Lower leg skin (tissue), 3 donors: ENCODE measurements at regions not wholly inside any gene's neighbourhood (a gene's known extent, or its start where the extent isn't known, plus 50 kb on each side); places are given as distances from the start of the nearest gene placed in this dataset.

ENCODE experiments used
- POLR2A ChIP-seq, 2 donors: fragments of 450-650 bp; IDR thresholded peaks; one replicate each; pipeline ENCODE4 v1.6.1; 2016 to 2017; ENCODE audit warnings: antibody characterized with exemption in 2 of 2, mild to moderate bottlenecking in 1 of 2, moderate library complexity in 1 of 2
- TF ChIP-seq, protein P1 (sequence below), 3 donors: fragments of 450-650 bp; IDR thresholded peaks; one replicate each; pipeline ENCODE4 v1.5.1; 2016; ENCODE audit warnings: antibody characterized with exemption in 3 of 3, mild to moderate bottlenecking in 3 of 3, moderate library complexity in 2 of 3

DNA sequence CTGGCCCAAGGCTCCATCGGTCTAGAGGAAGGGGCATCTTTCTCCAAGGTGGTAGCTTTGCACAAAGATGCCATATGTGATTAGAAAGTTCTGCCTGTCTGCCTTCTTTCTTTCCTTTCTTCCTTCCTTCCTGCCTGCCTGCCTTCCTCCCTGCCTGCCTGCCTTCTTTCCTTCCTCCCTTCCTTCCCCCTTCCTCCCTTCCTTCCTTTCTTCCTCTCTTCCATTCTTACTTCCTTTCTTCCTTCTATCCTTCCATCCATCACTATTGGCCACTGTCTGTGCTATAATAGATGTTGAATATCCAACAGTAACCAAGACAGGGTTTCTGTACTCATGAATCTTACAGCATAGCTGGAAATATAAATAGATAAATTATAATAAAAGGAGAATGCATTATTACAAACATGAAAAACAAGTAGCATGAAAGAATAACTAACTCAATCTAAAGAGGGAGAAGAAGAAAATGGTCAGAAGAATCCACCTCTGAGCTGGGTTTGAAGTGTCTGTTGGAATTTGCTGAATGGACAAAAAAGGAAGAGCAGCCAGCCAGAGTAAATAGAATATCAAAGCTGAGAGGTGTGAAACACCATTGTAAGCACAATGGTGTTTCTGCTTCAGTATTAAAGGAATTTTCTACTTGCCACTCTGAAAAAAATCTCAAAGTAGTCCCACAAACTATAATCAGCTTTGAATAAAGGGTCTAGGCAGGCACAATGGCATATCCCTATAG, 250.6 kb upstream of the NR5A2 start:
- TF ChIP-seq, protein P1, sequence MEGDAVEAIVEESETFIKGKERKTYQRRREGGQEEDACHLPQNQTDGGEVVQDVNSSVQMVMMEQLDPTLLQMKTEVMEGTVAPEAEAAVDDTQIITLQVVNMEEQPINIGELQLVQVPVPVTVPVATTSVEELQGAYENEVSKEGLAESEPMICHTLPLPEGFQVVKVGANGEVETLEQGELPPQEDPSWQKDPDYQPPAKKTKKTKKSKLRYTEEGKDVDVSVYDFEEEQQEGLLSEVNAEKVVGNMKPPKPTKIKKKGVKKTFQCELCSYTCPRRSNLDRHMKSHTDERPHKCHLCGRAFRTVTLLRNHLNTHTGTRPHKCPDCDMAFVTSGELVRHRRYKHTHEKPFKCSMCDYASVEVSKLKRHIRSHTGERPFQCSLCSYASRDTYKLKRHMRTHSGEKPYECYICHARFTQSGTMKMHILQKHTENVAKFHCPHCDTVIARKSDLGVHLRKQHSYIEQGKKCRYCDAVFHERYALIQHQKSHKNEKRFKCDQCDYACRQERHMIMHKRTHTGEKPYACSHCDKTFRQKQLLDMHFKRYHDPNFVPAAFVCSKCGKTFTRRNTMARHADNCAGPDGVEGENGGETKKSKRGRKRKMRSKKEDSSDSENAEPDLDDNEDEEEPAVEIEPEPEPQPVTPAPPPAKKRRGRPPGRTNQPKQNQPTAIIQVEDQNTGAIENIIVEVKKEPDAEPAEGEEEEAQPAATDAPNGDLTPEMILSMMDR (IDR thresholded peaks at IDR 0.05), result no peak
- no peak for TF ChIP-seq POLR2A (IDR thresholded peaks at IDR 0.05)
